ENCODE measurements at regions not wholly inside any gene's neighbourhood (a gene's known extent, or its start where the extent isn't known, plus 50 kb on each side); places are given as distances from the start of the nearest gene placed in this dataset.

GRCh38 chr13:76654263-76654662, 231.9 kb downstream of the KCTD12 start:
- peak; percentile 29 for ATAC-seq

DNA sequence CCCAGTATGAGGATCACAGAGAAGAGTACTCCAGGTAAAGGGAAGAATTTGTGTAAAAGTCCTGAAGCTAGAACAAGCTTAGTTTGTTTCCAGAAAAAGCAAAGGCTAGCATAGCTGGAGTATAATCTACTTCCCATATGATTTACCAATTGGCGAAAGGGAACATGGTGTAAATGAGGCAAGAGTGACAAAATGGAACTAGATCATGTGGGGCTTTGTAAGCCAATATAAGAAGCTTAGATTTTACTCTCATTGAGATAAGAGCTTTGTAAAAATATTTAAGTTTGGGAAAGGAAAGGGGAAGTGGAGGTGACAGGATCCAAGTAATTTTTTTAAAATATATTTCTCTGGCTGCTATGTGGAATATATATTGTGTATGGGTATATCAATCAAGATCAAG, 234.9 kb downstream of the KCTD12 start:
- no peak for ATAC-seq

GRCh38 chr13:76647550-76647949, 238.7 kb downstream of the KCTD12 start:
- ATAC-seq: no peak

GRCh38 chr13:76646946-76647345, 239.3 kb downstream of the KCTD12 start:
- ATAC-seq: no peak

DNA sequence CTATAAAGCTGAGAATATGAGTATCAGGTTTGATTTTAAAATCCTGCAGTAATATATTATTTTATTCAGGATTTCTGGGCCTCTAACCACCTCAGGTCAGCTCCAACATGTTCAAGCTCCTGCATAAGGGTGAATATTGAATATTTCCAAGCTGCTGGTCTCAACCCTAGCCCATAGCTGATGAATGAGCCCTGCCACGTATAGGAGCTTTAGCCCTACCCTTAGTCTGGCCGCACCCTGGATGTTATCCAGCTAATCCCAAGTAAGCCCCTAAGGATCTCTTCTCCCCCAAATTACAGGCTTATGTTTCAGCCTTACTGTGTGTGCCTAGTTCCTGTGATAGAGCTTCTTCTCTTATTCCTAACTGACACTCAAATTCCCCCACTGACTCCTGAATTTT, 240.6 kb downstream of the KCTD12 start:
- no peak for ATAC-seq

GRCh38 chr13:76644906-76645305, 241.3 kb downstream of the KCTD12 start:
- ATAC-seq: no peak

GRCh38 chr13:76643596-76643995, 242.6 kb downstream of the KCTD12 start:
- ATAC-seq: no peak

- no peak for ATAC-seq
These were observed 245.1 kb downstream of the KCTD12 start for GRCh38 chr13:76641056-76641455.

- no peak for ATAC-seq
These were observed 247.3 kb downstream of the KCTD12 start for GRCh38 chr13:76638882-76639281.

- no peak for ATAC-seq
These were observed 248.0 kb downstream of the KCTD12 start for GRCh38 chr13:76638181-76638580.

- ATAC-seq: no peak
These were observed 248.5 kb downstream of the KCTD12 start for GRCh38 chr13:76637641-76638141.

GRCh38 chr13:76636829-76637228, 249.4 kb downstream of the KCTD12 start:
- no peak for ATAC-seq

- no peak for ATAC-seq
These were observed 250.7 kb downstream of the KCTD12 start for GRCh38 chr13:76635232-76636230.

- ATAC-seq: no peak
These were observed 251.6 kb downstream of the KCTD12 start for GRCh38 chr13:76634431-76635191.

DNA sequence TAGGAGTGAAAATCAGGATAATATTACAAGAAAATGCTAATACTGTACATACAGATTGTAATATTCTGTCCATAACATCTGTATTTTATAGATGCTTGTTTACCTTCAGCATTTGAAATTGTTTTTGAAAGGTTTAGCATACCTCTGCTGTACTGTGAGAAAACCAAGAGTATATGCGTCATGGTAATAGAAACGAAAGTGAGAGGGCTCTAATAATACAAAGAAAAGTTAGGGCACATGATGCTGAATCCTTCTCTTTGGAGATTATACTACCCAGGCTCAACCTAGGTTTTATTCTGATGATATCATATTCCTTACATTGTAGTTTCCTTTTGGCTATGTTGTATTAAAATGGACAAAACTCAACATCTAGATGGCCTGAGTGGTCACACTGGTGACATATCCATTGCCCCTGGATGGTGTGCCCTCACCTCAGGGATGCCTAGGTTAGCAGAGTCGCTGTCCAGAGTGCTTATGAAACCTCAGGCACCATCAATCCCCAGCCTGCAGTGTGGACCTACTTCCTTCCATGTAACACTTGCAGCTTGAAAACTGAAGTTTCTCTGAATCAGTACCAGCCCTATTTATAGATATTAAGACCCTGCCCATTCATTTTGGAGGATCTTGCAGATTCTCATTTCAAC, 253.7 kb downstream of the KCTD12 start:
- no peak for ATAC-seq

- no peak for ATAC-seq
These were observed 255.5 kb downstream of the KCTD12 start for GRCh38 chr13:76630629-76631230.

- no peak for ATAC-seq
These were observed 263.7 kb downstream of the KCTD12 start for GRCh38 chr13:76622315-76623040.

- no peak for ATAC-seq
These were observed 264.5 kb downstream of the KCTD12 start for GRCh38 chr13:76621705-76622104.

DNA sequence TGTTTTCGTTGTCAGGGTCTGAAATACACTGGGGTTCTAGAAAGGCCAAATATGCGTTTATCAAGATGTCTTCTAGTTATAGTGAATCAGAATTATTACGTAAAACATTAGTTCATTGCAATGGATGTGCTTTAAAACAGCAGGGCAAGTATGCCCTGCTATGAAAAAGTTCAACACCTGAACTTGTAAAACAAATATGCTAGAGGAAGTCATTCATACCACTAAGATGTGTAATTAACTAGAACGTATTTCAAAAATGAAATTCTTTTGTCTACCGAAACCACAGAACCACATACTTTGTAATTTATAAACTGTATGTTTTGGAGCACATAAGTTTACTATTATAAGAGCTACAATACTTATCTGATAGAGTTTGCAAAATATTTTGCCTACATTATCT, 266.2 kb downstream of the KCTD12 start:
- ATAC-seq: no peak

DNA sequence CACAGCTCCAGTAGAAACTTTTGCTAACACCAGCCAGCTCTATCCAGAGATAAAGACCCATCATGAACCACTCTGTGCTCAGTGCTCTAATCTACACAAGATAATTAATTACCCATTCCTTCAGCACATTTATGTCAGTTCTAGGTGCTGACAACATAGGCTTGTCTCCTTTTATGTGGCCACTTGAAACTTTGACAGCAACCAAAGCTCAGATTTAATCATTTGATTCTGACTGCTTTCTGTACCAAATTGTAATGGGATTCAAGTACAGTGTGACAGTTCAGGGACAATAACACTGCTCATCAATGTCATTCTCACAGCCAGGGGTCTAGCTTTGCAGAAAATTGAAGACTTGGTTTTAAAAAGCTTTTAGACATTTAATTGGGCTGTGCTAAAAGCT, 266.6 kb downstream of the KCTD12 start:
- ATAC-seq: no peak

GRCh38 chr13:76610819-76611415, 275.3 kb downstream of the KCTD12 start:
- no peak for ATAC-seq

All from esophagus mucosa (tissue), 1 donor.